ENCODE measurements at regions not wholly inside any gene's neighbourhood (a gene's known extent, or its start where the extent isn't known, plus 50 kb on each side); places are given as distances from the start of the nearest gene placed in this dataset.

DNA sequence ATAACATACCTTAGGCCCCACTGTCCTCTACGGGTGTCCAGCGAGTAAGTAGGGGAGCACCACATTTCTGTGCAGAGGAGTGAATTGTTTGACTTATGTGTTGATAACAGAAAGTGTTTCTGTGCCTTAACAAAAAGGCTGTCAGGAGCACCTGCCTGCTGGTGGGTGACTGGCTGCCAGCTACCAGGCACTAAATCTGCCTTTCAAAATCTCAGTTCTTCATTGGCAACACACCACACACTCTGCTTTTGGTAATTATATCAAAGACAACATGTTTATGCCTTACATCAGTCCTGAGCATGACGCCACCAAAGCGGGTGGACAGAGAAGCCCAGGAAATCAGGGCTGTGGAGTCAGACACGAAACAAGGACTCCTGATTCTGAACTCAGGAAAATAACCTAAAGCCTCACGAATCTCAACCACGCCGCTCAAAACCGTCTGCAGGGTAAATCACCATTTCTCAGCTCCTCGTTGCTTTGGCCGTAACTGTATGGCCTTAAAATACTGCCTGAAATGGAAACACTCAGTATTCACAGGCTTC lies 105.2 kb upstream of the SOX1 start:
- TF ChIP-seq, protein P1, sequence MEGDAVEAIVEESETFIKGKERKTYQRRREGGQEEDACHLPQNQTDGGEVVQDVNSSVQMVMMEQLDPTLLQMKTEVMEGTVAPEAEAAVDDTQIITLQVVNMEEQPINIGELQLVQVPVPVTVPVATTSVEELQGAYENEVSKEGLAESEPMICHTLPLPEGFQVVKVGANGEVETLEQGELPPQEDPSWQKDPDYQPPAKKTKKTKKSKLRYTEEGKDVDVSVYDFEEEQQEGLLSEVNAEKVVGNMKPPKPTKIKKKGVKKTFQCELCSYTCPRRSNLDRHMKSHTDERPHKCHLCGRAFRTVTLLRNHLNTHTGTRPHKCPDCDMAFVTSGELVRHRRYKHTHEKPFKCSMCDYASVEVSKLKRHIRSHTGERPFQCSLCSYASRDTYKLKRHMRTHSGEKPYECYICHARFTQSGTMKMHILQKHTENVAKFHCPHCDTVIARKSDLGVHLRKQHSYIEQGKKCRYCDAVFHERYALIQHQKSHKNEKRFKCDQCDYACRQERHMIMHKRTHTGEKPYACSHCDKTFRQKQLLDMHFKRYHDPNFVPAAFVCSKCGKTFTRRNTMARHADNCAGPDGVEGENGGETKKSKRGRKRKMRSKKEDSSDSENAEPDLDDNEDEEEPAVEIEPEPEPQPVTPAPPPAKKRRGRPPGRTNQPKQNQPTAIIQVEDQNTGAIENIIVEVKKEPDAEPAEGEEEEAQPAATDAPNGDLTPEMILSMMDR (IDR thresholded peaks at IDR 0.05), result no peak
- Mint-ChIP-seq H3K4me3 (no peak overlapping the region), H3K4me1 (no peaks in the 10 kb centered on the region), H3K27ac (no peak overlapping the region), H3K36me3 (ENCODE audit: low read depth) (no peaks in the 10 kb centered on the region), H3K27me3 (ENCODE audit: low read depth, poor library complexity) (peaks cover 12% of the 10 kb centered on the region), H3K9me3 (peaks cover 4% of the 10 kb centered on the region)
- no peak for DNase-seq

DNA sequence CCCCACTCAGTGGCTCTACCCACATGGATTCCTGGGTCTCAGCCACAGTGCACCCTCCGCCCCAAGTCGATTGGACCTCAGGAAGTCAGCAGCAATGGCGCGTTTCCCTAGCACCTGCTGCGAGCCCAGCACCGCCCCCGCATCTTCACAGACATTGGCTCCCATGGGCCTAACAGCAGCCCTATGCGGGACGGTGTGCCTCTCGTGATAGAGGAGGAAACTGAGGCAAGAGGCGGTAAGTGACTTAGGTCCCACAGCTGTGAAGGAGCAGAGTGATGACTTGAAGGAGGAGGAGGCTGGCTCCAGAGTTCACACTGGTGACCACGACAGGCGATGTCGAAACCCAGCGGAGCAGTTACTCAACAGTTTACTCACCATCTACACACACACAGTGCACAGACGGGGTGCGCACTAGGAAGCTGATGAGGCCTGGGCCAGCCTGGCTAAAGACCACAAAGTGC lies 104.5 kb upstream of the SOX1 start:
- H3K27ac Mint-ChIP-seq, result no peak overlapping the region
- H3K4me1 Mint-ChIP-seq, result no peaks in the 10 kb centered on the region
- no peak for DNase-seq
- peaks cover 4% of the 10 kb centered on the region for H3K9me3 Mint-ChIP-seq
- no peaks in the 10 kb centered on the region for H3K36me3 Mint-ChIP-seq (ENCODE audit: low read depth)
- TF ChIP-seq, protein P1 (IDR thresholded peaks at IDR 0.05), result no peak
- H3K4me3 Mint-ChIP-seq, result no peak overlapping the region
- peaks cover 11% of the 10 kb centered on the region for H3K27me3 Mint-ChIP-seq (ENCODE audit: low read depth, poor library complexity)

DNA sequence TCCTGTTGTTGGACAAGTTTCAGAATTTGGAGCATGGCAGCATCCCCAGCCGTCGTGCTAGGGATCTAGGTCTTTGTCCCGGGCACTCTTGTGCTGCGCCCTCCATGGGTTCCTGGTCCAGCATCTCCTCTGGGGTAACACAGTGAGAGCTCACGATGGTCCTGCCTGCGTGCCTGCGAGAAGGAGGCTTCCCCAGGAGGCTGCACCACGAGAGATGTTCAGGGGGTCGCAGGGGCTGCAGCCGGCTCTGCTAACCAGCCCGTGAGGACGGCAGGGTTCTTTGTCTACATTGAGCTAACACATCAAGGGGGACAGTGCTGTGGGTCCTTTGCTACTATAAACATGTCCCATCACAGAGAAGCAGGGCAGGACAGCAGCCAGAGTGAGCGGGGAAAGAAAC lies 103.9 kb upstream of the SOX1 start:
- H3K9me3 Mint-ChIP-seq, result peaks cover 4% of the 10 kb centered on the region
- H3K4me3 Mint-ChIP-seq, result no peak overlapping the region
- no peak for DNase-seq
- H3K4me1 Mint-ChIP-seq, result no peaks in the 10 kb centered on the region
- H3K27ac Mint-ChIP-seq, result no peak overlapping the region
- H3K27me3 Mint-ChIP-seq (ENCODE audit: low read depth, poor library complexity), result peaks cover 16% of the 10 kb centered on the region
- TF ChIP-seq, protein P1 (IDR thresholded peaks at IDR 0.05), result no peak
- no peaks in the 10 kb centered on the region for H3K36me3 Mint-ChIP-seq (ENCODE audit: low read depth)

DNA sequence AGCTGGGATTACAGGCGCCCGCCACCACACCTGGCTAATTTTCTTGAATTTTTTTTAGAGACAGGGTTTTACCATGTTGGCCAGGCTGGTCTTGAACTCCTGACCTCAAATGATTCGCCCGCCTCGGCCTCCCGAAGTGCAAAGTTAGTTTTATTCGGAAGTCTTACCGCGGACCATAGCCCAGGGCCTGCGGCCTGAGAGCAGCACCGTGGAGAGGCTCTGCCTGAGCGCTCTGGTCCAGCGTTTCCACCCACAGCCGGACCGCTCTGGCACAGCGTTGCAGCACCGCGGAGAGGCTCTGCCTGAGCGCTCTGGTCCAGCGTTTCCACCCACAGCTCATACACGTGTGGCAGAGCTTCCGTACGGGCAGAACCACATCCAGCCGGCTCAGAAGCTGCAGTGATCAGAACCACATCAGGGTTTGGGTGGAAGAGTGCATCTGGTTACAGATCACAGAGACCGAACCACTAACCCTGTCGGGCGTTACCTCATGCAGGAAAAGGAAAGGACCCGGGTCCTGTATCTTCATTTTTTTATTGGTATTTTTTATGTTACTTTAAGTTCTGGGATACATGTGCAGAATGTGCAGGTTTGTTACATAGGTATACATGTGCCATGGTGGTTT lies 102.4 kb upstream of the SOX1 start:
- Mint-ChIP-seq H3K4me1 (no peaks in the 10 kb centered on the region), H3K36me3 (ENCODE audit: low read depth) (no peaks in the 10 kb centered on the region), H3K27me3 (ENCODE audit: low read depth, poor library complexity) (peaks cover 25% of the 10 kb centered on the region), H3K27ac (no peak overlapping the region), H3K9me3 (peaks cover 4% of the 10 kb centered on the region), H3K4me3 (no peak overlapping the region)
- no peak for DNase-seq
- TF ChIP-seq, protein P1 (IDR thresholded peaks at IDR 0.05), result no peak

DNA sequence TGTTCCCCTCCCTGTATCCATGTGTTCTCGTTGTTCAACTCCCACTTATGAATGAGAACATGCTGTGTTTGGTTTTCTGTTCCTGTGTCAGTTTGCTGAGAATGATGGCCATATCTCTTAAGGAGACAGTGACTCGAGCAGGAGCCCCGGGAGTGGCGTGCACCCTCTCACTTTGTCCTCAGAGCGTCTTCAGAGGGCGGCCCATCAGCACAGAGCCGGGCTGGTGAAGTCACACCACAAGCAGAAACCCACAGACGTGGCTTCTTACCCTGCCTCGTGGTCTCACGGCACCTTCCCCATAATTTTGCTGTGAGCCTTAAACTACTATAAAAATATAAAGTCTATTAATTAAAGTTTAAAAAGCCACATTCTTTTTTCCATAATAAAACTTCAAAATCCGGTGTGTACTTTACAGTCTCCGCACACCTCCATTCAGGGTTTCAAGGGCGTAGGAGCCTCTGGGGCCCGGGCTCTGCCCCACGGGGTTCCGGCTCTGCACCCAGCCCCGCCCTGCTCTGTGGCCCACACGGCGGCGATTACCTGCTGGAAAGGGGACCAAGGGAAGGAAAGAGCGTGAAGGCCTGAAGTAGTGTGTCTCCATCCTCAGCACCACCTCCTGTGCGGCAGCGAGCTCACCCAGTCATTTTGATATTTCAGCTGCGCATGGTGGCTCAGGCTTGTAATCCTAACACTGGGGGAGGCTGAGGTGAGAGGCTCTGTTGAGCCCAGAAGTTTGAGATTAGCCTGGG lies 101.3 kb upstream of the SOX1 start:
- no peak overlapping the region for H3K27ac Mint-ChIP-seq
- peaks cover 4% of the 10 kb centered on the region for H3K9me3 Mint-ChIP-seq
- H3K36me3 Mint-ChIP-seq (ENCODE audit: low read depth), result no peaks in the 10 kb centered on the region
- H3K4me1 Mint-ChIP-seq, result no peaks in the 10 kb centered on the region
- TF ChIP-seq, protein P1 (IDR thresholded peaks at IDR 0.05), result no peak
- no peak overlapping the region for H3K4me3 Mint-ChIP-seq
- DNase-seq, result no peak
- peaks cover 31% of the 10 kb centered on the region for H3K27me3 Mint-ChIP-seq (ENCODE audit: low read depth, poor library complexity)
